Adipocyte (in vitro differentiated cells): ENCODE measurements at regions not wholly inside any gene's neighbourhood (a gene's known extent, or its start where the extent isn't known, plus 50 kb on each side); places are given as distances from the start of the nearest gene placed in this dataset.

Source experiments
- DNase-seq: peaks from one replicate; pipeline ENCODE4 v3.0.0-alpha.2; 2015; ENCODE audit warnings: low read depth
- H3K27me3 ChIP-seq: replicated peaks from 2 replicates; pipeline ENCODE4 v1.7.0; 2013; ENCODE audit warnings: mild to moderate bottlenecking, low read length, moderate library complexity; ENCODE audit not compliant: control insufficient read depth, insufficient read depth
- H3K36me3 ChIP-seq: 2 replicates; pipeline ENCODE4 v1.7.0; 2013; ENCODE audit warnings: low read length, mild to moderate bottlenecking, moderate library complexity; ENCODE audit not compliant: control insufficient read depth, insufficient read depth, severe bottlenecking
- H3K4me1 ChIP-seq: 2 replicates; pipeline ENCODE4 v1.7.0; 2013; ENCODE audit warnings: mild to moderate bottlenecking, low read length, moderate library complexity; ENCODE audit not compliant: control insufficient read depth, insufficient read depth
- H3K4me3 ChIP-seq: 2 replicates; pipeline ENCODE4 v1.7.0; 2013; ENCODE audit warnings: mild to moderate bottlenecking, low read length, moderate library complexity
- H3K9ac ChIP-seq: 2 replicates; pipeline ENCODE4 v1.7.0; 2013; ENCODE audit warnings: mild to moderate bottlenecking, low read length, moderate library complexity
- H3K9me3 ChIP-seq: 2 replicates; pipeline ENCODE4 v1.7.0; 2013; ENCODE audit warnings: mild to moderate bottlenecking, low read length, moderate library complexity; ENCODE audit not compliant: control insufficient read depth

DNA sequence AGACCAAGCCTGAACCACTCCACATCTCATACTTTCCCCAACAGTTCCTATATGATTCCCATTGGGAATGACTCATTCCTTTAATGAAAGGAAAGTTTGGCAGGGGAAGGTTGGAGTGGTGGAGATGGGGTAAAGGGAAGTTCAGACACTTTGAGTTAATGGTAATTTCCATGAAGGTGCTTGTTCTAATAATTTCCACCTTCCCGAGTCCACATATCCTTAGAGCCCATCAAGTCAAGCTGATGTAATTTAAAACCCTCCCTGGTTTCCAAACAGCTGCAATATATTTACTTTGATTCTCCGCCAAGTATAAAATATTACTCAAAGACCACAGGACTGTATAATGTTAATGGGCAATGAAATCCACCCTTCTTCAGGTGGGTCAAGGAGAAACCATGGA, 95.0 kb upstream of the GALNT15 start:
- Histone ChIP-seq H3K9me3 (peaks cover 11% of the 10 kb centered on the region), H3K36me3 (no peaks in the 10 kb centered on the region), H3K9ac (no peak overlapping the region), H3K27me3 (no peaks in the 10 kb centered on the region), H3K4me1 (peaks cover 8% of the 10 kb centered on the region), H3K4me3 (no peak overlapping the region)
- peak; percentile 56 for DNase-seq

DNA sequence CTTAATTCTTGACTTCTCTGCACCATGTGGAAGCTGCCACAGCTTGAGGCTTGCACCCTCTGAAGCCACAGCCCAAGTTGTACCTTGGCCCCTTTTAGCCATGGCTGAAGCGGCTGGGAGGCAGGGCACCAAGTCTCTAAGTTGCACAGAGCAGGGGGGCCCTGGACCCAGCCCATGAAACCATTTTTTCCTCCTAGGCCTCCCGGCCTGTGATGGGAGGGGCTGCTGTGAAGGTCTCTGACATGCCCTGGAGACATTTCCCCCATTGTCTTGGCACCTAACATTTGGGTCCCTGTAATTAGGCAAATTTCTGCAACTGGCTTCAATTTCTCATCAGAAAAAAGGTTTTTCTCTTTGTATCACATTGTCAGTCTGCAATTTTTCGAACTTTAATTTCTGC, 92.8 kb upstream of the GALNT15 start:
- Histone ChIP-seq H3K9me3 (peaks cover 11% of the 10 kb centered on the region), H3K4me3 (no peak overlapping the region), H3K36me3 (no peaks in the 10 kb centered on the region), H3K27me3 (no peaks in the 10 kb centered on the region), H3K9ac (no peak overlapping the region), H3K4me1 (peaks cover 29% of the 10 kb centered on the region)
- no peak for DNase-seq

DNA sequence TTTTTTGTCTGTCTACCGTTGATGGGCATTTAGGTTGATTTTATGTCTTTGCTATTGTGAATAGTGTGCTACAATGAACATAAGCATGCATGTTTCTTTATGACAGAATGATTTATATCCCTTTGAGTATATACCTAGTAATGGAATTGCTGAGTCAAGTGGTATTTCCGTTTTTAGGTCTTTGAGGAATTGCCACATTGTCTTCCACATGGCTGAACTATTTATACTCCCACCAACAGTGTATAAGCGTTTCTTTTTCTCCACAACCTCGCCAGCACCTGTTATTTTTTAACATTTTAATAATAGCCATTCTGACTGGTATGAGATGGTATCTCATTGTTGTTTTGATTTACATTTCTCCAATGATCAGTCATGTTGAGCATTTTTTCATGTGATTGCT, 89.6 kb upstream of the GALNT15 start:
- no peak for DNase-seq

DNA sequence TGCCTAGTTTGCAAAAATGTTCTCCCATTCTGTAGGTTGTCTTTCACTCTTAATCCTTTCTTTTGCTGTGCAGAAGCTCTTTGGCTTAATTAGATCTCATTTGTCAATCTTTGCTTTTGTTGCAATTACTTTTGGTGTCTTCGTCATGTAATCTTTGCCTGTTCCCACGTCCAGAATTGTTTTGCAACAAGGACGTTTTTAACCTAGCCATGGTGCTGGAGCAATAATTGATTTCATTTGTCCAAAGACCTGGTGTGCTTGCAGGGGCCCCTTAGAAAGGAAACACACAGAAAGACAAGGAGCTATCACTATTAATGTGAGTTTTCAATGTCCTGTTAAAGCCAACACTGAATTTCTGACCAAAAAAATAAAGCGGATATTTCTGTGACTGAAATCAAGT, 89.1 kb upstream of the GALNT15 start:
- Histone ChIP-seq H3K9me3 (peaks cover 11% of the 10 kb centered on the region), H3K4me3 (peak overlapping the region; percentile 40), H3K36me3 (no peaks in the 10 kb centered on the region), H3K4me1 (peaks cover 45% of the 10 kb centered on the region), H3K27me3 (no peaks in the 10 kb centered on the region), H3K9ac (peak overlapping the region; percentile 69)
- no peak for DNase-seq

More for the DNA sequence above, 89.6 kb upstream of the GALNT15 start:
- peaks cover 39% of the 10 kb centered on the region for H3K4me1 ChIP-seq
- no peaks in the 10 kb centered on the region for H3K27me3 ChIP-seq
- no peaks in the 10 kb centered on the region for H3K36me3 ChIP-seq
- H3K4me3 ChIP-seq, result peak overlapping the region; percentile 40
- H3K9ac ChIP-seq, result peak overlapping the region; percentile 69
- H3K9me3 ChIP-seq, result peaks cover 11% of the 10 kb centered on the region

DNA sequence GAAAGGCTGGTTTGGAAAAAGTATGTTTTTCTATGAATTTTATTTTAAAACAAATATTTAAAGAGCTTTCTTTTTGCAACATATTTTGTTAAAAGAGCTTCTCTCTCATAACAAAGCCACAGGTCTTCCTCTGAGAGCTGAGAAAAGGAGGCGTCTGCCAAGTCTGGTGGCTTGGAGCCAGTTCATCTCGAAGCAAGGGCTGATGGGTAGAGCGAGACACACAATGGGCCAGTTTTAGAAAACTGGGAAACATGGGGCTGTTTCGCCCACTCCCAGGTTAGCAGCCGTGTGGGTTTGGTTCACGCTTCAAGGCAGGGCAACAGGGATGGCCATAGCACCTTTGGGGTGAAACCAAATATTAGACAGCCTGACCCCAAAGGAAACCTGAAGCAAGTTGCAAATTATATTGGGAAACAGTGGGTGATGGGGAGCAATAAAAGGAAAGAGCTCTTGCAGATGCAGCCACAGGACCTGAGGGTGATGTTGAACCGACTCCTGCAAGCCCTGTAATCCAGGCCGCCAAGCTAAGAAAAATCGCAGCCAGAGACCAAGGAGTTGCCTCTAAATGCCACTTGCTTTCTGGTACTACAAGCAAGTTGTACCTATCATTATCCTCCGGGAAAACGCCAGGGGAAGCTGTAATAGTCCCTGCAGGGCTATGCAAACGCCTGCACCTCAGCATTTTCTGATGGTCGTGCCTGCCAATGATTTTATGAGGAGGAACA, 88.4 kb upstream of the GALNT15 start:
- H3K4me1 ChIP-seq, result peaks cover 51% of the 10 kb centered on the region
- H3K9me3 ChIP-seq, result peaks cover 11% of the 10 kb centered on the region
- peak overlapping the region; percentile 40 for H3K4me3 ChIP-seq
- H3K36me3 ChIP-seq, result no peaks in the 10 kb centered on the region
- H3K9ac ChIP-seq, result peak overlapping the region; percentile 69
- no peaks in the 10 kb centered on the region for H3K27me3 ChIP-seq
- no peak for DNase-seq

DNA sequence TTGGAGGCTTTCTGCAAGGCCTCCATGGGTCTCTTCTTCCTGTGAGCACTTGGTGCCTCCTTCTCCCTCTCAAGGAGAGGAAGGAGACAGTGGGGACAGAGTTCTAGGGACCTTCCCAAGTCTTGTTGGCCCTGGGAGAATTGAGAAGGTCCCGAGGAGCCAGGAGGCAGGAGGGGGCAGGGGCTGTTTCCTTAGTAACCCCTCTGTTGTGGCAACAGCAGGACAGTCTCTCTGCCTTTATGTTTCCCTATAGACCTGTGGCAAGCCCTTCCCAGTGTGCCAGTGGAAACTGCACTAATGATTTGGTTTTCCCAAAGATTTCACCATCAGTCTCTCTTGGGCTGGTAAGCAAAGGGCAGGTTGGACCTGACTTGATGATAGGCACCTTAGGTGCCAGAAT, 87.8 kb upstream of the GALNT15 start:
- no peak overlapping the region for H3K4me3 ChIP-seq
- no peak for DNase-seq
- no peaks in the 10 kb centered on the region for H3K36me3 ChIP-seq

DNA sequence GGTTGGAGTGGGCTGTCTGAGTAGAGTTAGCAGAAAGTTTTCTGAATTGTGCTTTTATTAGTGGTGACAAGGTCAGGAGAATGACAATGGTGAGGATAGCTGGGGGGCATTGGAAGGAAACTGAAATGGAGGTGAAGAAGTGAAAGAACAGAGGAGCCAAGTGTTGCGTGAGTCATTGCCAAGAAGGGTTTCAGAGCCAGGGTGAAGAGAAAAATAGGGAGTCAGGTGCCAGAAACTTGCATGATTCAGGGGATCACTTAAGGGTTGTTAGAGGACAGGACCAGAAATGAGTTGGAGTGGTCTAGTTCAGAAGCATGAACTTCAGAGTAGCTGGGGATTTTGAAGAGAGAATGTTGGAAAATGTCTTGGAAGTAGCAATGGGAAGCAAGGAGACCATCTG, 86.0 kb upstream of the GALNT15 start:
- Histone ChIP-seq H3K9ac (no peak overlapping the region), H3K27me3 (no peaks in the 10 kb centered on the region), H3K9me3 (no peaks in the 10 kb centered on the region), H3K4me3 (no peak overlapping the region), H3K36me3 (no peaks in the 10 kb centered on the region), H3K4me1 (peaks cover 57% of the 10 kb centered on the region)
- DNase-seq, result no peak

More for the DNA sequence above, 87.8 kb upstream of the GALNT15 start:
- peaks cover 57% of the 10 kb centered on the region for H3K4me1 ChIP-seq
- H3K9me3 ChIP-seq, result peaks cover 7% of the 10 kb centered on the region
- no peaks in the 10 kb centered on the region for H3K27me3 ChIP-seq
- no peak overlapping the region for H3K9ac ChIP-seq

DNA sequence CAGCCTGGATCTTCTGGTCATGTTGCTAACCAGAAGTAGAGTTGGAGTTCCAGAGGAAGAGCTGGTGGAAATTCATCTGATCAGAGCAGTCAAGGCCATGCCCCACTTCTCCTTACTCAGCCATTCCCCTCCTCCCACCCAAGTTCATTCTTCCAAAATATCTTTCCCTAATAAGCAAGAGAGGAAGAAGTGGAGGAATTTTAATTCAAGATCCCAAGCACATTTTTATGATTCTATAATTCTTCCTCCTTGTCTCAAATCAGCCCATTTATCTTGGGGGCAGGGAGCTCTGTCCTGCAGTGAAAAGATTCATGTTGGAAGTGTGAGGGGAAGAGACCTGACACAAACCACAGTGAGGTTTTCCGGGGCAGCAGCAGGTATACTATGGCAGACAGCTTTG, 85.0 kb upstream of the GALNT15 start:
- H3K9ac ChIP-seq, result no peak overlapping the region
- H3K36me3 ChIP-seq, result no peaks in the 10 kb centered on the region
- no peaks in the 10 kb centered on the region for H3K9me3 ChIP-seq
- DNase-seq, result no peak
- peaks cover 57% of the 10 kb centered on the region for H3K4me1 ChIP-seq
- H3K27me3 ChIP-seq, result no peaks in the 10 kb centered on the region
- H3K4me3 ChIP-seq, result no peak overlapping the region

DNA sequence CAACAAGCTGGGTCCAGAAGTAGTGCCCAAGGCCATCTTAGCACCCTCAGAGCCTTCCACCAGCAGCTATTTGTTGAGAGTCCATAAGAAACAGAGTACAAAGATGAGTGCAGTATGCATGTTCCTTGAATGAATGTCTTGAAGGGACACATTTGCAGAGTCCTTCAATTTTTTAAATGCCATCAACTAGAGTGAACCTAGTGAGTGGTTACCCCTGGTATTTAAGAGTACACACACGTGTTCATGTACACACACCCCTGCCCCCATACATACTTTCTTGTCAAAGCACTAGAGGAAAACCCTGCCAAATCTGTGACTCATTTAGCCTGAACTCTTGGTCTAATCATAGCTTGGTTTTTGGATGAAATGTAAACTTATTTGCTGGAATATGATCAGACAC, 84.5 kb upstream of the GALNT15 start:
- Histone ChIP-seq H3K27me3 (no peaks in the 10 kb centered on the region), H3K9me3 (no peaks in the 10 kb centered on the region), H3K9ac (no peak overlapping the region), H3K4me3 (peak overlapping the region; percentile 49), H3K36me3 (no peaks in the 10 kb centered on the region), H3K4me1 (peaks cover 53% of the 10 kb centered on the region)
- peak; percentile 94 for DNase-seq

DNA sequence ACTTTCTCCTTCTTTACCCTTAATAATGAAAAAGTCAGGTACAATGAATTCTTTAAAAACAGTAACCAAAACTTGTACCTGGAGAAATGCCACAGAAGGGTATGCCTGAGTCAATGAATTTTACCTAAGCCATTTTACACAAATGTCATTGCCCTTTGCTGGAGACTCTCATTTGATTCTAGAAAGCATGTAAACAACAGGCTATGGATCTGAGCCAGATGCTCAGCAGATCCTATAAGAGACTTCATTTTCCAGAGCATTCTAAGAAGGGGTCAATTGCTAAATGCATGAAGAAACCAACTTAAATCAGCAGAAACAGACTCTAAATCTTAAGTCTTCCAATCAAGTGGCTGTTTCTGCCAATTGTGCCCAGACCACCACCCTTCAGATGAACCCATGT, 83.8 kb upstream of the GALNT15 start:
- H3K27me3 ChIP-seq, result no peaks in the 10 kb centered on the region
- no peaks in the 10 kb centered on the region for H3K36me3 ChIP-seq
- no peak for DNase-seq
- no peaks in the 10 kb centered on the region for H3K9me3 ChIP-seq
- H3K9ac ChIP-seq, result peak overlapping the region; percentile 72
- H3K4me1 ChIP-seq, result peaks cover 46% of the 10 kb centered on the region
- peak overlapping the region; percentile 49 for H3K4me3 ChIP-seq

DNA sequence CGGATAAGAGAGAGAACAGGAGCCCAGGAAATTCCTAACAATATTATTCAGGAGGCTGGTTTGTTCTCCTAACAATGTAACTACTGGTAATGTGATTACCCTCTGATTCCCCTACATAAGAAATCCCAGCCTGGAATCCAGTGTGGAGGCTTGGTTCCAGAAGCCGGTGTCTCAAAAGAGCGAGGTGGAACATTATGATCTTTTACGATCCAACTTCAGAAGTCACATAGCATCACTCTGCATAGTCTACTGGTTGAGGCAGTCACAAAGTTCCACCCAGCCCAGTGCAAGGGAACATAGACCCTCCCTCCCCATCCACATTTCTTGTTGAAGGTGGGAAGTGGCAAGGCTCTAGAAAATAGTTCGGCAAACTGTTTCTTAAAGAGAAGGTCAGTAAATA, 81.6 kb upstream of the GALNT15 start:
- no peak for DNase-seq
- Histone ChIP-seq H3K9ac (no peak overlapping the region), H3K27me3 (no peaks in the 10 kb centered on the region), H3K9me3 (no peaks in the 10 kb centered on the region), H3K36me3 (no peaks in the 10 kb centered on the region), H3K4me1 (peaks cover 34% of the 10 kb centered on the region), H3K4me3 (no peak overlapping the region)
